ENCODE measurements at regions not wholly inside any gene's neighbourhood (a gene's known extent, or its start where the extent isn't known, plus 50 kb on each side); places are given as distances from the start of the nearest gene placed in this dataset.
A peak's percentile ranks its signal among the peaks of the same experiment; 100 is the strongest.

DNA sequence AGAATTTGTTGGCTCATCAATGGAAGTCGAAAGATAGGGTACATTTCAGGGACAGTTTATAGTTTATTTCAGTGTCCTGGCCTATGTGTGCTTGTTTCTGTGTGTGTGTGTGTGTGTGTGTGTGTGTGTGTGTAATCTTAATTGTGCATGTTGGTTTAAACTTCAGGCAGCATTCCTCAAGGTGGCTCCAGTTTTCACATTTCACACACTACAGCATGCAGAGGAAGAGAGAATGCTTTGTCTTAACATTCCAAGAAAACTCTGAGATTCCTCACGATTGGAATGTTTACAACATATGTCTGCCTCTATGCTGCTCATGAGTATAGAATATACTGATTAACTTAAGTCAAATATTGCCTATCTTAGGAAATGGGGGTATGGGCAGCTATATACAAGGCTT, 332.6 kb upstream of the EPHA7 start:
- Histone ChIP-seq H3K4me1 (ENCODE audit: control insufficient read depth in 2 of 3, insufficient read depth in 2 of 3, low read depth in 1 of 3, low read length in 3 of 3) (no peaks in the 10 kb centered on the region), H3K9ac (ENCODE audit: low read length in 3 of 3) (no peak overlapping the region), H3K27me3 (ENCODE audit: control insufficient read depth, insufficient read depth, low read length) (no peaks in the 10 kb centered on the region), H3K36me3 (ENCODE audit: control insufficient read depth in 2 of 3, insufficient read depth in 3 of 3, low read length in 3 of 3) (no peaks in the 10 kb centered on the region), H3K9me3 (ENCODE audit: control insufficient read depth in 2 of 3, insufficient read depth in 1 of 3, low read length in 3 of 3) (no peaks in the 10 kb centered on the region), H3K27ac (ENCODE audit: low read depth in 2 of 2, low read length in 2 of 2) (no peak overlapping the region), H3K4me3 (ENCODE audit: low read length in 3 of 3) (no peak overlapping the region)
- intact Hi-C loops (cut with DNase I), result no loop called here
- DNase-seq (peak in 3 of 5 donors; percentile 10 to 45 (median 21)), FAIRE-seq (no peak)
- no peak for TF ChIP-seq CTCF (IDR thresholded peaks at IDR 0.05; ENCODE audit: borderline replicate concordance, extremely low read depth, insufficient read depth)

- no peak for TF ChIP-seq CTCF (IDR thresholded peaks at IDR 0.05; ENCODE audit: borderline replicate concordance, extremely low read depth, insufficient read depth)
- peak; percentile 70 for FAIRE-seq
- peak in 1 of 5 donors; percentile 45 for DNase-seq
- no peak overlapping the region for H3K4me3 ChIP-seq (ENCODE audit: low read length in 3 of 3)
- H3K36me3 ChIP-seq (ENCODE audit: control insufficient read depth in 2 of 3, insufficient read depth in 3 of 3, low read length in 3 of 3), result no peaks in the 10 kb centered on the region
- H3K27ac ChIP-seq (ENCODE audit: low read depth in 2 of 2, low read length in 2 of 2), result no peak overlapping the region
- no peak overlapping the region for H3K9ac ChIP-seq (ENCODE audit: low read length in 3 of 3)
- no peaks in the 10 kb centered on the region for H3K27me3 ChIP-seq (ENCODE audit: control insufficient read depth, insufficient read depth, low read length)
- no peaks in the 10 kb centered on the region for H3K9me3 ChIP-seq (ENCODE audit: control insufficient read depth in 2 of 3, insufficient read depth in 1 of 3, low read length in 3 of 3)
- intact Hi-C loops (cut with DNase I), result no loop called here
- H3K4me1 ChIP-seq (ENCODE audit: control insufficient read depth in 2 of 3, insufficient read depth in 2 of 3, low read depth in 1 of 3, low read length in 3 of 3), result no peaks in the 10 kb centered on the region
Observed at GRCh38 chr6:93749930-93750329, 330.6 kb upstream of the EPHA7 start.

GRCh38 chr6:93749191-93749590, 329.8 kb upstream of the EPHA7 start:
- DNase-seq (no peak), FAIRE-seq (no peak)
- TF ChIP-seq CTCF (IDR thresholded peaks at IDR 0.05; ENCODE audit: borderline replicate concordance, extremely low read depth, insufficient read depth), result no peak
- no peak overlapping the region for H3K9ac ChIP-seq (ENCODE audit: low read length in 3 of 3)
- H3K9me3 ChIP-seq (ENCODE audit: control insufficient read depth in 2 of 3, insufficient read depth in 1 of 3, low read length in 3 of 3), result peaks cover 0 to under 1% (median 0%) of the 10 kb centered on the region in 3 donors
- intact Hi-C loops (cut with DNase I), result no loop called here
- H3K4me3 ChIP-seq (ENCODE audit: low read length in 3 of 3), result no peak overlapping the region
- H3K36me3 ChIP-seq (ENCODE audit: control insufficient read depth in 2 of 3, insufficient read depth in 3 of 3, low read length in 3 of 3), result no peaks in the 10 kb centered on the region
- H3K27ac ChIP-seq (ENCODE audit: low read depth in 2 of 2, low read length in 2 of 2), result no peak overlapping the region
- no peaks in the 10 kb centered on the region for H3K4me1 ChIP-seq (ENCODE audit: control insufficient read depth in 2 of 3, insufficient read depth in 2 of 3, low read depth in 1 of 3, low read length in 3 of 3)
- no peaks in the 10 kb centered on the region for H3K27me3 ChIP-seq (ENCODE audit: control insufficient read depth, insufficient read depth, low read length)

- TF ChIP-seq CTCF (IDR thresholded peaks at IDR 0.05; ENCODE audit: borderline replicate concordance, extremely low read depth, insufficient read depth), result no peak
- Histone ChIP-seq H3K27ac (ENCODE audit: low read depth in 2 of 2, low read length in 2 of 2) (no peak overlapping the region), H3K4me3 (ENCODE audit: low read length in 3 of 3) (no peak overlapping the region), H3K36me3 (ENCODE audit: control insufficient read depth in 2 of 3, insufficient read depth in 3 of 3, low read length in 3 of 3) (no peaks in the 10 kb centered on the region), H3K4me1 (ENCODE audit: control insufficient read depth in 2 of 3, insufficient read depth in 2 of 3, low read depth in 1 of 3, low read length in 3 of 3) (no peaks in the 10 kb centered on the region), H3K27me3 (ENCODE audit: control insufficient read depth, insufficient read depth, low read length) (no peaks in the 10 kb centered on the region), H3K9ac (ENCODE audit: low read length in 3 of 3) (no peak overlapping the region), H3K9me3 (ENCODE audit: control insufficient read depth in 2 of 3, insufficient read depth in 1 of 3, low read length in 3 of 3) (peaks cover 0 to 5% (median 0%) of the 10 kb centered on the region in 3 donors)
- FAIRE-seq (no peak), DNase-seq (no peak)
- intact Hi-C loops (cut with DNase I), result no loop called here
Observed at GRCh38 chr6:93746892-93747291, 327.5 kb upstream of the EPHA7 start.

Data from kidney (tissue), 13 donors.